ENCODE measurements at regions not wholly inside any gene's neighbourhood (a gene's known extent, or its start where the extent isn't known, plus 50 kb on each side); places are given as distances from the start of the nearest gene placed in this dataset.
"Not testable (repeated sequence)": the region's sequence is repeated elsewhere in the genome, so short reads cannot be mapped to it uniquely, and the experiment has no call there.

- not testable (repeated sequence) for DNase-seq (ENCODE audit: low read depth in 2 of 2)
Measured at GRCh38 chr5:29191269-29192048, 2002.0 kb upstream of the CDH6 start.

GRCh38 chr5:29190398-29190797 lies 2003.1 kb upstream of the CDH6 start:
- DNase-seq (ENCODE audit: low read depth in 2 of 2) = not testable (repeated sequence)

- DNase-seq (ENCODE audit: low read depth in 2 of 2) = not testable (repeated sequence)
Measured at GRCh38 chr5:29186380-29186779, 2007.1 kb upstream of the CDH6 start.

- DNase-seq (ENCODE audit: low read depth in 2 of 2) = no peak
Measured at GRCh38 chr5:29185558-29185957, 2007.9 kb upstream of the CDH6 start.

- no peak for DNase-seq (ENCODE audit: low read depth in 2 of 2)
Measured at GRCh38 chr5:29175774-29176173, 2017.7 kb upstream of the CDH6 start.

- no peak for DNase-seq (ENCODE audit: low read depth in 2 of 2)
Measured at GRCh38 chr5:29170599-29170998, 2022.9 kb upstream of the CDH6 start.

GRCh38 chr5:29169886-29170285 lies 2023.6 kb upstream of the CDH6 start:
- DNase-seq (ENCODE audit: low read depth in 2 of 2) = no peak

GRCh38 chr5:29162297-29162696 lies 2031.2 kb upstream of the CDH6 start:
- DNase-seq (ENCODE audit: low read depth in 2 of 2) = no peak

- DNase-seq (ENCODE audit: low read depth in 2 of 2) = no peak
Measured at GRCh38 chr5:29161399-29162291, 2031.8 kb upstream of the CDH6 start.

- DNase-seq (ENCODE audit: low read depth in 2 of 2) = no peak
Measured at GRCh38 chr5:29157975-29158374, 2035.5 kb upstream of the CDH6 start.

- no peak for DNase-seq (ENCODE audit: low read depth in 2 of 2)
Measured at GRCh38 chr5:29150840-29151239, 2042.6 kb upstream of the CDH6 start.

GRCh38 chr5:29148581-29148980 lies 2044.9 kb upstream of the CDH6 start:
- DNase-seq (ENCODE audit: low read depth in 2 of 2) = no peak

GRCh38 chr5:29148073-29148472 lies 2045.4 kb upstream of the CDH6 start:
- no peak for DNase-seq (ENCODE audit: low read depth in 2 of 2)

- DNase-seq (ENCODE audit: low read depth in 2 of 2) = no peak
Measured at GRCh38 chr5:29143266-29143665, 2050.2 kb upstream of the CDH6 start.

- DNase-seq (ENCODE audit: low read depth in 2 of 2) = no peak
Measured at GRCh38 chr5:29134418-29134817, 2059.1 kb upstream of the CDH6 start.

GRCh38 chr5:29131285-29131684 lies 2062.2 kb upstream of the CDH6 start:
- no peak for DNase-seq (ENCODE audit: low read depth in 2 of 2)

GRCh38 chr5:29130786-29131185 lies 2062.7 kb upstream of the CDH6 start:
- DNase-seq (ENCODE audit: low read depth in 2 of 2) = no peak

GRCh38 chr5:29127524-29128156 lies 2065.8 kb upstream of the CDH6 start:
- DNase-seq (ENCODE audit: low read depth in 2 of 2) = not testable (repeated sequence)

GRCh38 chr5:29126462-29126861 lies 2067.0 kb upstream of the CDH6 start:
- DNase-seq (ENCODE audit: low read depth in 2 of 2) = not testable (repeated sequence)

GRCh38 chr5:29122306-29122705 lies 2071.2 kb upstream of the CDH6 start:
- no peak for DNase-seq (ENCODE audit: low read depth in 2 of 2)

- DNase-seq (ENCODE audit: low read depth in 2 of 2) = no peak
Measured at GRCh38 chr5:29114331-29114768, 2076.0 kb upstream of the CDH9 start.

GRCh38 chr5:29113516-29113915 lies 2075.1 kb upstream of the CDH9 start:
- no peak for DNase-seq (ENCODE audit: low read depth in 2 of 2)
